ENCODE measurements at regions not wholly inside any gene's neighbourhood (a gene's known extent, or its start where the extent isn't known, plus 50 kb on each side); places are given as distances from the start of the nearest gene placed in this dataset.

- no peaks in the 10 kb centered on the region; the same call in 1 of the 2 replicates for H3K9me3 ChIP-seq (ENCODE audit: insufficient read depth, low read depth)
- H3K27ac ChIP-seq: no peak overlapping the region
- no TSS peak for BruUV-seq (replicated peaks)
- peaks cover 39% of the 10 kb centered on the region for H3K27me3 ChIP-seq (ENCODE audit: insufficient read depth, low read depth)
- H3F3A ChIP-seq (ENCODE audit: insufficient read depth, low read depth): peaks cover 6% of the 10 kb centered on the region; the same call in 1 of the 2 replicates
- no peak for DNase-seq
- ChIA-PET CTCF (no interaction called here), POLR2A (ENCODE audit: unreplicated experiment) (no interaction called here)
- no peaks in the 10 kb centered on the region for H3K36me3 ChIP-seq (ENCODE audit: low read depth)
- H3K4me2 ChIP-seq: no peak overlapping the region
- no peaks in the 10 kb centered on the region for H4K20me1 ChIP-seq (ENCODE audit: insufficient read depth)
- no peaks in the 10 kb centered on the region for H3K4me1 ChIP-seq (replicated peaks; ENCODE audit: insufficient read depth)
- no peak overlapping the region for H2AFZ ChIP-seq
- H3K9me2 ChIP-seq (ENCODE audit: insufficient read depth): no peaks in the 10 kb centered on the region
- TF ChIP-seq EZH2 (IDR thresholded peaks at IDR 0.05; ENCODE audit: low read depth): no peak
- no peak for TF ChIP-seq CTCF (conservative IDR thresholded peaks at IDR 0.05)
- intact Hi-C loops (cut with micrococcal nuclease; ENCODE audit: unreplicated experiment): no loop called here
- H3K79me2 ChIP-seq (ENCODE audit: low read depth): no peaks in the 10 kb centered on the region
- H3K4me3 ChIP-seq: no peak overlapping the region
Observed at GRCh38 chr3:127339928-127340861, 52.3 kb upstream of the PRR20G start.

- CTCF ChIA-PET: no interaction called here
- no TSS peak for BruUV-seq (replicated peaks)
- Histone ChIP-seq H3K27ac (no peak overlapping the region), H3K79me2 (ENCODE audit: low read depth) (no peaks in the 10 kb centered on the region), H2AFZ (no peak overlapping the region), H3K4me2 (no peak overlapping the region), H3K9me2 (ENCODE audit: insufficient read depth) (no peaks in the 10 kb centered on the region), H4K20me1 (ENCODE audit: insufficient read depth) (no peaks in the 10 kb centered on the region), H3K36me3 (ENCODE audit: low read depth) (no peaks in the 10 kb centered on the region), H3K9me3 (ENCODE audit: insufficient read depth, low read depth) (no peaks in the 10 kb centered on the region; the same call in 1 of the 2 replicates), H3F3A (ENCODE audit: insufficient read depth, low read depth) (peaks cover 6% of the 10 kb centered on the region; the same call in 1 of the 2 replicates), H3K27me3 (ENCODE audit: insufficient read depth, low read depth) (peaks cover 39% of the 10 kb centered on the region), H3K4me1 (replicated peaks; ENCODE audit: insufficient read depth) (no peaks in the 10 kb centered on the region), H3K4me3 (no peak overlapping the region)
- intact Hi-C loops (cut with micrococcal nuclease; ENCODE audit: unreplicated experiment): no loop called here
- TF ChIP-seq CTCF (conservative IDR thresholded peaks at IDR 0.05) (no peak), EZH2 (IDR thresholded peaks at IDR 0.05; ENCODE audit: low read depth) (no peak)
- DNase-seq: no peak
- POLR2A ChIA-PET (ENCODE audit: unreplicated experiment): no interaction called here
Observed at GRCh38 chr3:127339016-127339415, 51.2 kb upstream of the PRR20G start.

GRCh38 chr3:127337911-127338531 is 50.2 kb upstream of the PRR20G start:
- H3K79me2 ChIP-seq (ENCODE audit: low read depth): no peaks in the 10 kb centered on the region
- no TSS peak for BruUV-seq (replicated peaks)
- no peak overlapping the region for H3K4me2 ChIP-seq
- intact Hi-C loops (cut with micrococcal nuclease; ENCODE audit: unreplicated experiment): no loop called here
- H3K9me3 ChIP-seq (ENCODE audit: insufficient read depth, low read depth): no peaks in the 10 kb centered on the region; the same call in 1 of the 2 replicates
- H2AFZ ChIP-seq: no peak overlapping the region
- H3F3A ChIP-seq (ENCODE audit: insufficient read depth, low read depth): peaks cover 6% of the 10 kb centered on the region; the same call in 1 of the 2 replicates
- H3K27me3 ChIP-seq (ENCODE audit: insufficient read depth, low read depth): peaks cover 37% of the 10 kb centered on the region
- no peaks in the 10 kb centered on the region for H4K20me1 ChIP-seq (ENCODE audit: insufficient read depth)
- CTCF ChIA-PET: no interaction called here
- H3K9me2 ChIP-seq (ENCODE audit: insufficient read depth): no peaks in the 10 kb centered on the region
- no peak overlapping the region for H3K4me3 ChIP-seq
- no peaks in the 10 kb centered on the region for H3K36me3 ChIP-seq (ENCODE audit: low read depth)
- POLR2A ChIA-PET (ENCODE audit: unreplicated experiment): no interaction called here
- H3K4me1 ChIP-seq (replicated peaks; ENCODE audit: insufficient read depth): no peaks in the 10 kb centered on the region
- no peak for TF ChIP-seq EZH2 (IDR thresholded peaks at IDR 0.05; ENCODE audit: low read depth)
- TF ChIP-seq CTCF (conservative IDR thresholded peaks at IDR 0.05): no peak
- no peak for DNase-seq
- H3K27ac ChIP-seq: no peak overlapping the region
